Stimulated activated CD4-positive, alpha-beta T cell treated with anti-CD3 and anti-CD28 coated beads, Interleukin-1b, Interleukin-23, amount 100 ng/mL, for 48 hours (primary cell): ENCODE measurements at regions not wholly inside any gene's neighbourhood (a gene's known extent, or its start where the extent isn't known, plus 50 kb on each side); places are given as distances from the start of the nearest gene placed in this dataset.

ENCODE experiments used
- DNase-seq: peaks from one replicate; pipeline ENCODE4 v3.0.0-alpha.2; 2020

GRCh38 chr6:11633741-11634509, 96.4 kb downstream of the TMEM170B start:
- DNase-seq: no peak

GRCh38 chr6:11634948-11635347, 97.4 kb downstream of the TMEM170B start:
- DNase-seq: no peak

GRCh38 chr6:11636121-11636520, 98.6 kb downstream of the TMEM170B start:
- no peak for DNase-seq

- no peak for DNase-seq
Measured at GRCh38 chr6:11637266-11637665, 99.7 kb downstream of the TMEM170B start.

GRCh38 chr6:11639376-11640235, 102.1 kb downstream of the TMEM170B start:
- no peak for DNase-seq

GRCh38 chr6:11640486-11640885, 102.9 kb downstream of the TMEM170B start:
- no peak for DNase-seq

- DNase-seq: no peak
Measured at GRCh38 chr6:11644071-11644470, 106.5 kb downstream of the TMEM170B start.

- DNase-seq: no peak
Measured at GRCh38 chr6:11644601-11645000, 107.1 kb downstream of the TMEM170B start.

- DNase-seq: no peak
Measured at GRCh38 chr6:11645016-11645415, 107.5 kb downstream of the TMEM170B start.

- no peak for DNase-seq
Measured at GRCh38 chr6:11648436-11648775, 110.9 kb downstream of the TMEM170B start.

- no peak for DNase-seq
Measured at GRCh38 chr6:11648889-11649288, 111.3 kb downstream of the TMEM170B start.

- no peak for DNase-seq
Measured at GRCh38 chr6:11650025-11650696, 112.6 kb downstream of the TMEM170B start.

- no peak for DNase-seq
Measured at GRCh38 chr6:11650711-11651110, 113.2 kb downstream of the TMEM170B start.

GRCh38 chr6:11653028-11653583, 115.6 kb downstream of the TMEM170B start:
- peak; percentile 60 for DNase-seq

GRCh38 chr6:11654876-11655275, 117.3 kb downstream of the TMEM170B start:
- no peak for DNase-seq

GRCh38 chr6:11656491-11656890, 118.9 kb downstream of the TMEM170B start:
- DNase-seq: no peak

- DNase-seq: no peak
Measured at GRCh38 chr6:11659757-11660156, 118.8 kb downstream of the ADTRP start.

GRCh38 chr6:11662323-11662722, 116.3 kb downstream of the ADTRP start:
- DNase-seq: no peak

- no peak for DNase-seq
Measured at GRCh38 chr6:11663519-11663918, 115.1 kb downstream of the ADTRP start.
